ENCODE measurements at regions not wholly inside any gene's neighbourhood (a gene's known extent, or its start where the extent isn't known, plus 50 kb on each side); places are given as distances from the start of the nearest gene placed in this dataset.

- H3K4me3 ChIP-seq (ENCODE audit: low read length) = no peak overlapping the region
- Mint-ChIP-seq H3K4me3 (no peak overlapping the region), H3K27me3 (ENCODE audit: insufficient read depth) (no peaks in the 10 kb centered on the region), H3K27ac (no peak overlapping the region), H3K9me3 (no peaks in the 10 kb centered on the region), H3K36me3 (ENCODE audit: low read depth) (no peaks in the 10 kb centered on the region), H3K4me1 (peaks cover 16% of the 10 kb centered on the region)
- no peaks in the 10 kb centered on the region for H3K9me3 ChIP-seq (ENCODE audit: control insufficient read depth, low read length)
- no peak for TF ChIP-seq CTCF (conservative IDR thresholded peaks at IDR 0.05)
- H3K27ac ChIP-seq (ENCODE audit: low read depth, low read length) = peak overlapping the region; percentile 96
- WGBS, 2 experiments (ENCODE audit: insufficient coverage in 1 of 2, insufficient read length in 1 of 2) = 50% methylated on average over 2 of the region's 2 CpGs; no CpG with 5 or more reads in 1 of the 2 experiments
- no peaks in the 10 kb centered on the region for H3K4me1 ChIP-seq (ENCODE audit: control insufficient read depth, insufficient read depth, low read length)
- H3K9ac ChIP-seq (ENCODE audit: extremely low read depth, low read length, poor library complexity, severe bottlenecking) = no peak overlapping the region
- no peak for DNase-seq
- H3K27me3 ChIP-seq (ENCODE audit: control insufficient read depth, insufficient read depth, low read length, poor library complexity, severe bottlenecking) = no peaks in the 10 kb centered on the region
- no peaks in the 10 kb centered on the region for H3K36me3 ChIP-seq (ENCODE audit: control insufficient read depth, insufficient read depth, low read length)
Observed at GRCh38 chr5:125550274-125550673, 803.8 kb upstream of the ZNF608 start.

- no peaks in the 10 kb centered on the region for H3K27me3 ChIP-seq (ENCODE audit: control insufficient read depth, insufficient read depth, low read length, poor library complexity, severe bottlenecking)
- H3K9ac ChIP-seq (ENCODE audit: extremely low read depth, low read length, poor library complexity, severe bottlenecking) = no peak overlapping the region
- H3K27ac ChIP-seq (ENCODE audit: low read depth, low read length) = no peak overlapping the region
- H3K9me3 ChIP-seq (ENCODE audit: control insufficient read depth, low read length) = no peaks in the 10 kb centered on the region
- H3K4me1 ChIP-seq (ENCODE audit: control insufficient read depth, insufficient read depth, low read length) = no peaks in the 10 kb centered on the region
- H3K9me3 Mint-ChIP-seq = no peaks in the 10 kb centered on the region
- H3K4me3 Mint-ChIP-seq = no peak overlapping the region
- no peaks in the 10 kb centered on the region for H3K36me3 Mint-ChIP-seq (ENCODE audit: low read depth)
- H3K4me1 Mint-ChIP-seq = peaks cover 16% of the 10 kb centered on the region
- no peak overlapping the region for H3K27ac Mint-ChIP-seq
- no peak for TF ChIP-seq CTCF (conservative IDR thresholded peaks at IDR 0.05)
- H3K4me3 ChIP-seq (ENCODE audit: low read length) = no peak overlapping the region
- no peaks in the 10 kb centered on the region for H3K27me3 Mint-ChIP-seq (ENCODE audit: insufficient read depth)
- no peak for DNase-seq
- no peaks in the 10 kb centered on the region for H3K36me3 ChIP-seq (ENCODE audit: control insufficient read depth, insufficient read depth, low read length)
Observed at GRCh38 chr5:125551246-125551645, 804.8 kb upstream of the ZNF608 start.

- H3K9me3 Mint-ChIP-seq = no peaks in the 10 kb centered on the region
- 88 to 100% methylated on average over 1 to 4 of the region's 4 CpGs for WGBS, 2 experiments (ENCODE audit: insufficient coverage in 1 of 2, insufficient read length in 1 of 2)
Observed at GRCh38 chr5:125551797-125552196, 805.4 kb upstream of the ZNF608 start.

More at GRCh38 chr5:125551797-125552196, 805.4 kb upstream of the ZNF608 start:
- Histone ChIP-seq H3K36me3 (ENCODE audit: control insufficient read depth, insufficient read depth, low read length) (no peaks in the 10 kb centered on the region), H3K4me1 (ENCODE audit: control insufficient read depth, insufficient read depth, low read length) (no peaks in the 10 kb centered on the region), H3K9me3 (ENCODE audit: control insufficient read depth, low read length) (no peaks in the 10 kb centered on the region), H3K27ac (ENCODE audit: low read depth, low read length) (no peak overlapping the region), H3K4me3 (ENCODE audit: low read length) (no peak overlapping the region), H3K9ac (ENCODE audit: extremely low read depth, low read length, poor library complexity, severe bottlenecking) (no peak overlapping the region), H3K27me3 (ENCODE audit: control insufficient read depth, insufficient read depth, low read length, poor library complexity, severe bottlenecking) (no peaks in the 10 kb centered on the region)
- Mint-ChIP-seq H3K36me3 (ENCODE audit: low read depth) (no peaks in the 10 kb centered on the region), H3K27me3 (ENCODE audit: insufficient read depth) (no peaks in the 10 kb centered on the region), H3K4me3 (no peak overlapping the region), H3K4me1 (peaks cover 16% of the 10 kb centered on the region), H3K27ac (no peak overlapping the region)
- DNase-seq = no peak
- TF ChIP-seq CTCF (conservative IDR thresholded peaks at IDR 0.05) = no peak
